AML-193 (cell line): ENCODE measurements at regions not wholly inside any gene's neighbourhood (a gene's known extent, or its start where the extent isn't known, plus 50 kb on each side); places are given as distances from the start of the nearest gene placed in this dataset.

Source experiments
- DNase-seq, 2 experiments: peaks; one replicate each; lab custom pipeline; 2025; lab: John Stamatoyannopoulos, UW

GRCh38 chr14:87879389-87879788 lies 113.6 kb downstream of the GALC start:
- DNase-seq, result no peak

- no peak for DNase-seq
Measured at GRCh38 chr14:87878959-87879358, 114.0 kb downstream of the GALC start.

- DNase-seq, result no peak
Measured at GRCh38 chr14:87877877-87878276, 115.1 kb downstream of the GALC start.

- DNase-seq, result no peak
Measured at GRCh38 chr14:87874676-87875075, 118.3 kb downstream of the GALC start.

- no peak for DNase-seq
Measured at GRCh38 chr14:87873741-87874140, 119.2 kb downstream of the GALC start.

- no peak for DNase-seq
Measured at GRCh38 chr14:87869619-87870583, 123.1 kb downstream of the GALC start.

- DNase-seq, result no peak
Measured at GRCh38 chr14:87868920-87869319, 124.1 kb downstream of the GALC start.

- no peak for DNase-seq
Measured at GRCh38 chr14:87866116-87866515, 126.9 kb downstream of the GALC start.

- no peak for DNase-seq
Measured at GRCh38 chr14:87864356-87865270, 128.4 kb downstream of the GALC start.

GRCh38 chr14:87863047-87863446 lies 129.9 kb downstream of the GALC start:
- DNase-seq, result no peak

- no peak for DNase-seq
Measured at GRCh38 chr14:87852107-87852506, 140.9 kb downstream of the GALC start.

- DNase-seq, result no peak
Measured at GRCh38 chr14:87851190-87851589, 141.8 kb downstream of the GALC start.

GRCh38 chr14:87847216-87847755 lies 145.7 kb downstream of the GALC start:
- DNase-seq, result no peak

- no peak for DNase-seq
Measured at GRCh38 chr14:87840906-87841305, 152.1 kb downstream of the GALC start.

- no peak for DNase-seq
Measured at GRCh38 chr14:87838931-87839330, 154.1 kb downstream of the GALC start.

- DNase-seq, result no peak
Measured at GRCh38 chr14:87837296-87837695, 155.7 kb downstream of the GALC start.

- DNase-seq, result no peak
Measured at GRCh38 chr14:87834594-87834993, 158.4 kb downstream of the GALC start.

GRCh38 chr14:87833026-87833425 lies 160.0 kb downstream of the GALC start:
- DNase-seq, result no peak

GRCh38 chr14:87830443-87831096 lies 162.4 kb downstream of the GALC start:
- no peak for DNase-seq

GRCh38 chr14:87829543-87829942 lies 163.4 kb downstream of the GALC start:
- DNase-seq, result no peak

GRCh38 chr14:87824266-87824665 lies 168.7 kb downstream of the GALC start:
- no peak for DNase-seq

GRCh38 chr14:87816416-87816815 lies 176.6 kb downstream of the GALC start:
- DNase-seq, result no peak
